ENCODE measurements at regions not wholly inside any gene's neighbourhood (a gene's known extent, or its start where the extent isn't known, plus 50 kb on each side); places are given as distances from the start of the nearest gene placed in this dataset.

DNA sequence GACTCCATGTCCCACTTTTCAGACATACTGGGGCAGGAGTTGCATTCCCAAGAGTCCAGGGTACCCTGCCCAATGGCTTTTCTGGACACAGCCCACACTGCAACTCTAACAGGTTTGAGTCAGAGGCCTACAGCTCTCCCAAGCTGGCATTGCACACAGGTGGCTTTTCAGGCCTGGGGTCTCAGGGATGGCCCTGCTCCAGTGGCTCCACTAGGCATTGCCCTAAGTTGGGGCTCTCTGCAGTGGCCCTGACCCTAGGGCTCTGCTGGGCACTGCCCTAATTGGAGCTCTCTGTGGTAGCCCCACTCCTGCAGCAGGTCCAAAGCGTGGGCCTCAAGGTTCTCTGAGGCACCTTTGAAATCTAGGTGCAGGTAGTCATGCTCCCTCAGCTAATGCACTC lies 408.8 kb downstream of the SUCLA2 start:
- POLR2A ChIA-PET (ENCODE audit: partially characterized antibody): no interaction called here
- no peak overlapping the region for H3K27ac ChIP-seq (ENCODE audit: low read depth, low read length)
- Mint-ChIP-seq H3K9me3 (peaks cover 4 to 26% (median 12%) of the 10 kb centered on the region in 8 donors), H3K36me3 (no peaks in the 10 kb centered on the region), H3K4me1 (no peaks in the 10 kb centered on the region), H3K27ac (no peak overlapping the region), H3K4me3 (no peak overlapping the region), H3K27me3 (no peaks in the 10 kb centered on the region)
- no peaks in the 10 kb centered on the region for H3K9me3 ChIP-seq (ENCODE audit: control insufficient read depth in 1 of 2, low read length in 2 of 2)
- no peaks in the 10 kb centered on the region for H3K27me3 ChIP-seq (ENCODE audit: insufficient read depth, low read length)
- no peaks in the 10 kb centered on the region for H3K4me1 ChIP-seq (ENCODE audit: insufficient read depth, low read length)
- CTCF ChIA-PET (ENCODE audit: partially characterized antibody): no interaction called here
- no peak for DNase-seq
- no peaks in the 10 kb centered on the region for H3K36me3 ChIP-seq (ENCODE audit: insufficient read depth, low read length)
- intact Hi-C loops (cut with micrococcal nuclease): no loop called here
- H3K4me3 ChIP-seq (ENCODE audit: low read length in 2 of 2): no peak overlapping the region

DNA sequence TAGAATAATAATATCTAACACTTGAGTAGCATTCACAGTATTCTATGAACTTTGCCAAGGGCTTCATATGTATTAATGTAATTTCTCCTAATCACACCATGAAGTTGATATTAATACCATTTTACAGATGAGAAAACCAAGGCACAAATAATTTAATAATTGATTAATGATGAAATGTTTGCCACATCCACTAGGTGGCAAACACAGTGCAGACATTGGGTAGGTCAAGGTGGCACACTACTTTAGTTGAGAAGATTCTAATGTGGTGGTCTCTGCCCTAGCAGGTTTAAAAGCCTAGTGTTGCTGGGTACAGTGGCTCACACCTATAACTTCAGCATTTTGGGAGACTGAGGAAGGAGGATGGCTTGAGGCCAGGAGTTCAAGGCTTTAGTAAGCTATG lies 412.4 kb downstream of the SUCLA2 start:
- CTCF ChIA-PET (ENCODE audit: partially characterized antibody): no interaction called here
- Histone ChIP-seq H3K9me3 (ENCODE audit: control insufficient read depth in 1 of 2, low read length in 2 of 2) (no peaks in the 10 kb centered on the region), H3K36me3 (ENCODE audit: insufficient read depth, low read length) (no peaks in the 10 kb centered on the region), H3K27ac (ENCODE audit: low read depth, low read length) (no peak overlapping the region), H3K4me3 (ENCODE audit: low read length in 2 of 2) (no peak overlapping the region), H3K27me3 (ENCODE audit: insufficient read depth, low read length) (no peaks in the 10 kb centered on the region), H3K4me1 (ENCODE audit: insufficient read depth, low read length) (no peaks in the 10 kb centered on the region)
- H3K27me3 Mint-ChIP-seq: no peaks in the 10 kb centered on the region
- no peak overlapping the region for H3K4me3 Mint-ChIP-seq
- H3K4me1 Mint-ChIP-seq: no peaks in the 10 kb centered on the region
- no peak overlapping the region for H3K27ac Mint-ChIP-seq
- H3K36me3 Mint-ChIP-seq: no peaks in the 10 kb centered on the region
- intact Hi-C loops (cut with micrococcal nuclease): no loop called here
- no peak for DNase-seq
- POLR2A ChIA-PET (ENCODE audit: partially characterized antibody): no interaction called here
- H3K9me3 Mint-ChIP-seq: peaks cover 2 to 24% (median 9%) of the 10 kb centered on the region in 8 donors

DNA sequence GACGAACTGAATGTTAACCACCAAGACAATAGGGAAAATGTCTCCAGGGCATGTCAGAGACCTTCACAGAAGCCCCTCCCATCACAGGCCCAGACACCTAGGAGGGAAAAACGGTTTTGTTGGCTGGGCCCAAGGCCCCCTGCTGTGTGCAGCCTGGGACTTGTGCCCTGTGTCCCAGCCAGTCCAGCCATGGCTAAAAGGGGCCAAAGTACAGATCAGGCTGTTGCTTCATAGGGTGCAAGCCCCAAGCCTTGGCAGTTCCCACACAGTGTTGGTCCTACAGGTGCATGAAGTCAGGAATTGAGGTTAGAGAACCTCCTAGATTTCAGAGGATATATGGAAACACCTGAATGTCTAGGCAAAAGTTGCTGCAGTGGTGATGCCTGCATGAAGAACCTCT lies 428.7 kb downstream of the SUCLA2 start:
- no peak overlapping the region for H3K27ac ChIP-seq (ENCODE audit: low read depth, low read length)
- H3K27me3 ChIP-seq (ENCODE audit: insufficient read depth, low read length): no peaks in the 10 kb centered on the region
- POLR2A ChIA-PET (ENCODE audit: partially characterized antibody): no interaction called here
- H3K4me1 ChIP-seq (ENCODE audit: insufficient read depth, low read length): no peaks in the 10 kb centered on the region
- no peaks in the 10 kb centered on the region for H3K36me3 Mint-ChIP-seq
- H3K9me3 ChIP-seq (ENCODE audit: control insufficient read depth in 1 of 2, low read length in 2 of 2): no peaks in the 10 kb centered on the region
- no peaks in the 10 kb centered on the region for H3K4me1 Mint-ChIP-seq
- no peak overlapping the region for H3K4me3 ChIP-seq (ENCODE audit: low read length in 2 of 2)
- intact Hi-C loops (cut with micrococcal nuclease): no loop called here
- peaks cover 8 to 59% (median 37%) of the 10 kb centered on the region in 8 donors for H3K9me3 Mint-ChIP-seq
- H3K36me3 ChIP-seq (ENCODE audit: insufficient read depth, low read length): no peaks in the 10 kb centered on the region
- DNase-seq: no peak
- H3K4me3 Mint-ChIP-seq: no peak overlapping the region
- CTCF ChIA-PET (ENCODE audit: partially characterized antibody): no interaction called here
- no peak overlapping the region for H3K27ac Mint-ChIP-seq
- H3K27me3 Mint-ChIP-seq: no peaks in the 10 kb centered on the region

DNA sequence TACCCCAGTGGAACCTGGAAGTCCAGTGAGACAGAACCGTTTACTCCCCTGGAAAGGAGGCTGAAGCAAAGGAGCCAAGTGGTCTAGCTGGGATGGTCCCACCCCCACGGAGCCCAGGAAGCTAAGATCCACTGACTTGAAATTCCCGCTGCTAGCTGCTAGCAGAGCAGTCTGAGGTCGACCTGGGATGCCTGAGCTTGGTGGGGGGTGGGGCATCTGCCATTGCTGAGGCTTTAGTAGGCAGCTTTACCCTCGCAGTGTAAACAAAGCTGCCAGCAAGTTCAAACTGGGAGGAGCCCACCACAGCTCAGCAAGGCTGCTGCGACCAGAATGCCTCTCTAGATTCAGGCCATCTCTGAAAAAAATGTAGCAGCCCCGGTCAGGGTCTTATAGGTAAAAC lies 437.0 kb downstream of the SUCLA2 start:
- Histone ChIP-seq H3K4me1 (ENCODE audit: insufficient read depth, low read length) (no peaks in the 10 kb centered on the region), H3K27me3 (ENCODE audit: insufficient read depth, low read length) (no peaks in the 10 kb centered on the region), H3K9me3 (ENCODE audit: control insufficient read depth in 1 of 2, low read length in 2 of 2) (no peaks in the 10 kb centered on the region), H3K36me3 (ENCODE audit: insufficient read depth, low read length) (no peaks in the 10 kb centered on the region), H3K4me3 (ENCODE audit: low read length in 2 of 2) (no peak overlapping the region), H3K27ac (ENCODE audit: low read depth, low read length) (no peak overlapping the region)
- H3K27me3 Mint-ChIP-seq: no peaks in the 10 kb centered on the region
- H3K27ac Mint-ChIP-seq: no peak overlapping the region
- ChIA-PET CTCF (ENCODE audit: partially characterized antibody) (no interaction called here), POLR2A (ENCODE audit: partially characterized antibody) (no interaction called here)
- no peak overlapping the region for H3K4me3 Mint-ChIP-seq
- no peaks in the 10 kb centered on the region for H3K4me1 Mint-ChIP-seq
- intact Hi-C loops (cut with micrococcal nuclease): no loop called here
- DNase-seq: no peak
- peaks cover 8 to 39% (median 17%) of the 10 kb centered on the region in 8 donors for H3K9me3 Mint-ChIP-seq
- no peaks in the 10 kb centered on the region for H3K36me3 Mint-ChIP-seq

DNA sequence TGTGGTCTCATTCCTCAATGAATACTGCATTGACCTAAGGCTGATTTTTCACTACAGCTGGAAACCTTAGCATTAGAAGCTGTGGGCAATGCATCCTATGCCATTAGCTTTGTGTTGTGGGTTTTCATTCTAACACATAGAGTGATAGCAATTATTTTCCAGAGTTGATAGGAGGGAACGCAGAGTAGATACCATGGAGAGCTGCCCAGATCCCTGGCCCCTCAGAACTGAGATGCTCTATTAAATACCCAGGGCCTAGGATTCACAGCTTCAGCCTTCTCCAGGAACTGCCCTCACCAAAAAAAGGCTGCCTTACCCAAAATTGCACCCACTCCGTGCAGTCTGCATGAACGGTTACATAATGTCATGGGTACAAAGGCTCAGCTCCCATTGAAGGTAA lies 444.4 kb downstream of the SUCLA2 start:
- peaks cover 0 to 2% of the 10 kb centered on the region in 2 donors for H3K27me3 Mint-ChIP-seq
- CTCF ChIA-PET (ENCODE audit: partially characterized antibody): interaction anchor here (1.1 kb wide), 1 partner anchor 9 kb away, joined by 4 read pairs; no protein-coding TSS in a partner anchor
- H3K36me3 Mint-ChIP-seq: no peaks in the 10 kb centered on the region
- intact Hi-C loops (cut with micrococcal nuclease): no loop called here
- no peaks in the 10 kb centered on the region for H3K27me3 ChIP-seq (ENCODE audit: insufficient read depth, low read length)
- H3K4me1 ChIP-seq (ENCODE audit: insufficient read depth, low read length): no peaks in the 10 kb centered on the region
- no peak overlapping the region for H3K4me3 Mint-ChIP-seq
- no peak overlapping the region for H3K27ac Mint-ChIP-seq
- POLR2A ChIA-PET (ENCODE audit: partially characterized antibody): no interaction called here
- no peaks in the 10 kb centered on the region for H3K9me3 ChIP-seq (ENCODE audit: control insufficient read depth in 1 of 2, low read length in 2 of 2)
- no peak overlapping the region for H3K4me3 ChIP-seq (ENCODE audit: low read length in 2 of 2)
- DNase-seq: no peak
- H3K27ac ChIP-seq (ENCODE audit: low read depth, low read length): no peak overlapping the region
- H3K9me3 Mint-ChIP-seq: peaks cover 0 to 5% (median 0%) of the 10 kb centered on the region in 8 donors
- H3K4me1 Mint-ChIP-seq: no peaks in the 10 kb centered on the region
- no peaks in the 10 kb centered on the region for H3K36me3 ChIP-seq (ENCODE audit: insufficient read depth, low read length)

DNA sequence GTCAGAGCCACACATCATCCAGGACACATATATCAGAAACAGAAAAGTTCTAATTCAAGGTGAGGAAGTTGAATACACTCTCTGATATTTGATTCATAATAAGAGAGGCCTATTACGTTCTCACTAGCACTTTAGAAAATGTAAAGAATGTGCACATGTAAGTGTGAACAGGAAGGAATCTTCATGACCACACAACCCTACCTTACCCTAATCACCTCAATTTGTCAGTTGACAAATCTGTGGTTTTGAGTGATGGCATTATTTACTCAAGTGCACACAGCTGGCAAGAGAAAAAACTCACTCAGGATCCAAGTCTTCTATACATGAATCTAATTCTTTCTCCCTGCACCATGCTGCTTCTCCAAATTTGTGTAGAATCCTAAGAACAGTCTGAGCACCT lies 445.8 kb downstream of the SUCLA2 start:
- Mint-ChIP-seq H3K36me3 (no peaks in the 10 kb centered on the region), H3K4me3 (no peak overlapping the region), H3K4me1 (no peaks in the 10 kb centered on the region), H3K27ac (no peak overlapping the region), H3K9me3 (peaks cover 0 to 5% (median 0%) of the 10 kb centered on the region in 8 donors), H3K27me3 (peaks cover 0 to 6% of the 10 kb centered on the region in 2 donors)
- DNase-seq: no peak
- H3K4me3 ChIP-seq (ENCODE audit: low read length in 2 of 2): no peak overlapping the region
- H3K9me3 ChIP-seq (ENCODE audit: control insufficient read depth in 1 of 2, low read length in 2 of 2): no peaks in the 10 kb centered on the region
- H3K27ac ChIP-seq (ENCODE audit: low read depth, low read length): no peak overlapping the region
- no peaks in the 10 kb centered on the region for H3K4me1 ChIP-seq (ENCODE audit: insufficient read depth, low read length)
- no peaks in the 10 kb centered on the region for H3K36me3 ChIP-seq (ENCODE audit: insufficient read depth, low read length)
- intact Hi-C loops (cut with micrococcal nuclease): no loop called here
- no peaks in the 10 kb centered on the region for H3K27me3 ChIP-seq (ENCODE audit: insufficient read depth, low read length)
- CTCF ChIA-PET (ENCODE audit: partially characterized antibody): no interaction called here
- POLR2A ChIA-PET (ENCODE audit: partially characterized antibody): no interaction called here

DNA sequence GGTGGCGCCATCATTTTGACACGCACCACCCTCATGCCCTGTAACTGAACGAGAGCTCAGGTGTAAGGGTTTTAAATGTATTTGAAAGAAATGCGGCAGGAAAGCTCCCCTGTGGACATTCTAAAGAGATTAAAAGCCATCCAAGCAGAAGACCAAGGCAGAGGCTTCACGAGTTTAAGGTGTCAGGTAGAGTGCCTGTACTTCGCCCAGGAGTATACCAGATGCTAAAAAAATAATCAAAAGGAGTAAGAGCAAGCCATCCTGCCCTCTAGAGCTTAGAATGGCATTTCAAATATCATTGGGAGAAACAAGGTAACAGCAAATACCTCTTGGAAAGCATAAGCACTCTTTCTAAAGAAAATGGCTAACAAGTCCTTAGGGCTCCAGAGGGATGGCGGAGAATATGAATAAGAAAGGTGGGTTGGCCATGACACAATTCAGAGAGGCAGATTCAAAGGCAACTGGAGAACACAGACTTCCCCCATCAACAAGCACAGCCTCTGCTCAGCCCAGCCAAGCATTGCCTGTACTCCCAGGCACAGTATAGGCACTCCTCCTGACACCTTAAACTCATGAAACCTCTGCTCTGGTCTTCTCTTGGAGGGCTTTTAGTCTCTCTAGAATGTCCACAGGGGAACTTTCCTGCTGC lies 447.6 kb downstream of the SUCLA2 start:
- H3K4me1 ChIP-seq (ENCODE audit: insufficient read depth, low read length): no peaks in the 10 kb centered on the region
- peaks cover 0 to 6% of the 10 kb centered on the region in 2 donors for H3K27me3 Mint-ChIP-seq
- H3K36me3 Mint-ChIP-seq: no peaks in the 10 kb centered on the region
- ChIA-PET POLR2A (ENCODE audit: partially characterized antibody) (no interaction called here), CTCF (ENCODE audit: partially characterized antibody) (no interaction called here)
- H3K27ac Mint-ChIP-seq: no peak overlapping the region
- H3K27ac ChIP-seq (ENCODE audit: low read depth, low read length): no peak overlapping the region
- H3K36me3 ChIP-seq (ENCODE audit: insufficient read depth, low read length): no peaks in the 10 kb centered on the region
- no peak for DNase-seq
- no peaks in the 10 kb centered on the region for H3K27me3 ChIP-seq (ENCODE audit: insufficient read depth, low read length)
- H3K4me1 Mint-ChIP-seq: no peaks in the 10 kb centered on the region
- no peak overlapping the region for H3K4me3 ChIP-seq (ENCODE audit: low read length in 2 of 2)
- no peak overlapping the region for H3K4me3 Mint-ChIP-seq
- H3K9me3 Mint-ChIP-seq: peaks cover 0 to 3% (median 0%) of the 10 kb centered on the region in 8 donors
- intact Hi-C loops (cut with micrococcal nuclease): no loop called here
- H3K9me3 ChIP-seq (ENCODE audit: control insufficient read depth in 1 of 2, low read length in 2 of 2): no peaks in the 10 kb centered on the region

All from CD4-positive, alpha-beta memory T cell (primary cell).